Uterus (tissue), 3 donors: ENCODE measurements at regions not wholly inside any gene's neighbourhood (a gene's known extent, or its start where the extent isn't known, plus 50 kb on each side); places are given as distances from the start of the nearest gene placed in this dataset.

Experiments
- DNase-seq, 2 donors: peaks; one replicate each; pipeline ENCODE4 v3.0.0-alpha.2; 2019 to 2020
- H3K27ac ChIP-seq, 2 donors: fragments of 200-600 bp; sonication (generic); 1 replicate in 1 of 2; 2 replicates in 1 of 2; pipeline ENCODE4 v1.5.1; 2016 to 2018
- H3K27me3 ChIP-seq, 2 donors: fragments of 200-600 bp; sonication (generic); one replicate each; pipeline ENCODE4 v1.5.1; 2018 to 2019; ENCODE audit warnings: control low read depth in 1 of 2
- H3K36me3 ChIP-seq, 2 donors: fragments of 200-600 bp; sonication (generic); one replicate each; pipeline ENCODE4 v1.5.1; 2019; ENCODE audit warnings: control low read depth in 1 of 2
- H3K4me1 ChIP-seq, 2 donors: fragments of 200-600 bp; sonication (generic); one replicate each; pipeline ENCODE4 v1.5.1; 2018 to 2019; ENCODE audit warnings: control low read depth in 1 of 2
- H3K4me3 ChIP-seq, 2 donors: fragments of 200-600 bp; sonication (generic); 1 replicate in 1 of 2; 2 replicates in 1 of 2; pipeline ENCODE4 v1.5.1; 2018 to 2019; ENCODE audit warnings: mild to moderate bottlenecking in 1 of 2
- H3K9me3 ChIP-seq, 2 donors: fragments of 200-600 bp; sonication (generic); one replicate each; pipeline ENCODE4 v1.5.1; 2019; ENCODE audit warnings: control low read depth in 1 of 2
- CTCF ChIP-seq, 4 experiments: fragments of 200-600 bp in 2 of 4; fragments of 450-650 bp in 2 of 4; sonication (generic) in 2 of 4; IDR thresholded peaks; one replicate each; pipeline ENCODE4 v1.5.1; 2016 to 2019; ENCODE audit warnings: antibody characterized with exemption in 4 of 4, mild to moderate bottlenecking in 2 of 4, moderate library complexity in 1 of 4
- POLR2A ChIP-seq, 2 donors: fragments of 450-650 bp; IDR thresholded peaks; one replicate each; pipeline ENCODE4 v1.6.1; 2016; ENCODE audit warnings: antibody characterized with exemption in 2 of 2, mild to moderate bottlenecking in 1 of 2, moderate library complexity in 1 of 2
- intact Hi-C: fragments of 100-400 bp; cut with DNase I; formaldehyde crosslinking; loops from one replicate; pipeline ENCODE4 v1.15.1; 2023; ENCODE audit warnings: low total_unique reads
- donor health status: DM: yes; HTN: yes; CAD: no.

- no peaks in the 10 kb centered on the region for H3K9me3 ChIP-seq
- H3K4me3 ChIP-seq = no peak overlapping the region
- H3K36me3 ChIP-seq = no peaks in the 10 kb centered on the region
- TF ChIP-seq POLR2A (IDR thresholded peaks at IDR 0.05) = no peak
- TF ChIP-seq CTCF (IDR thresholded peaks at IDR 0.05) = no peak
- no peaks in the 10 kb centered on the region for H3K27me3 ChIP-seq
- intact Hi-C loops = no loop called here
- no peaks in the 10 kb centered on the region for H3K4me1 ChIP-seq
- H3K27ac ChIP-seq = peak overlapping the region; percentile 81
- peak; percentile 80 for DNase-seq
These were observed 556.6 kb downstream of the MIAT start for GRCh38 chr22:27213766-27214581.

- Histone ChIP-seq H3K9me3 (no peaks in the 10 kb centered on the region), H3K36me3 (no peaks in the 10 kb centered on the region), H3K27ac (peak overlapping the region; percentile 81), H3K27me3 (no peaks in the 10 kb centered on the region), H3K4me3 (no peak overlapping the region), H3K4me1 (no peaks in the 10 kb centered on the region)
- intact Hi-C loops = no loop called here
- no peak for DNase-seq
- TF ChIP-seq POLR2A (IDR thresholded peaks at IDR 0.05) = no peak
These were observed 557.3 kb downstream of the MIAT start for GRCh38 chr22:27214691-27215090.

- TF ChIP-seq POLR2A (IDR thresholded peaks at IDR 0.05) = no peak
- no peak for TF ChIP-seq CTCF (IDR thresholded peaks at IDR 0.05)
- H3K27me3 ChIP-seq = no peaks in the 10 kb centered on the region
- H3K4me1 ChIP-seq = no peaks in the 10 kb centered on the region
- no peaks in the 10 kb centered on the region for H3K9me3 ChIP-seq
- DNase-seq = no peak
- H3K36me3 ChIP-seq = no peaks in the 10 kb centered on the region
- H3K27ac ChIP-seq = peak overlapping the region; percentile 20 to 81
- H3K4me3 ChIP-seq = no peak overlapping the region
- intact Hi-C loops = no loop called here
These were observed 558.5 kb downstream of the MIAT start for GRCh38 chr22:27215871-27216270.

GRCh38 chr22:27216444-27216843, 559.1 kb downstream of the MIAT start:
- no peak for TF ChIP-seq POLR2A (IDR thresholded peaks at IDR 0.05)
- TF ChIP-seq CTCF (IDR thresholded peaks at IDR 0.05) = no peak
- no peak for DNase-seq
- Histone ChIP-seq H3K36me3 (no peaks in the 10 kb centered on the region), H3K4me3 (no peak overlapping the region), H3K9me3 (no peaks in the 10 kb centered on the region), H3K27me3 (no peaks in the 10 kb centered on the region), H3K4me1 (no peaks in the 10 kb centered on the region), H3K27ac (no peak overlapping the region)
- intact Hi-C loops = no loop called here

- Histone ChIP-seq H3K4me3 (no peak overlapping the region), H3K27ac (no peak overlapping the region), H3K9me3 (no peaks in the 10 kb centered on the region), H3K36me3 (no peaks in the 10 kb centered on the region), H3K4me1 (no peaks in the 10 kb centered on the region), H3K27me3 (no peaks in the 10 kb centered on the region)
- DNase-seq = no peak
- intact Hi-C loops = no loop called here
- TF ChIP-seq CTCF (IDR thresholded peaks at IDR 0.05) (no peak), POLR2A (IDR thresholded peaks at IDR 0.05) (no peak)
These were observed 559.8 kb downstream of the MIAT start for GRCh38 chr22:27217154-27217553.
